ENCODE measurements at regions not wholly inside any gene's neighbourhood (a gene's known extent, or its start where the extent isn't known, plus 50 kb on each side); places are given as distances from the start of the nearest gene placed in this dataset.

DNA sequence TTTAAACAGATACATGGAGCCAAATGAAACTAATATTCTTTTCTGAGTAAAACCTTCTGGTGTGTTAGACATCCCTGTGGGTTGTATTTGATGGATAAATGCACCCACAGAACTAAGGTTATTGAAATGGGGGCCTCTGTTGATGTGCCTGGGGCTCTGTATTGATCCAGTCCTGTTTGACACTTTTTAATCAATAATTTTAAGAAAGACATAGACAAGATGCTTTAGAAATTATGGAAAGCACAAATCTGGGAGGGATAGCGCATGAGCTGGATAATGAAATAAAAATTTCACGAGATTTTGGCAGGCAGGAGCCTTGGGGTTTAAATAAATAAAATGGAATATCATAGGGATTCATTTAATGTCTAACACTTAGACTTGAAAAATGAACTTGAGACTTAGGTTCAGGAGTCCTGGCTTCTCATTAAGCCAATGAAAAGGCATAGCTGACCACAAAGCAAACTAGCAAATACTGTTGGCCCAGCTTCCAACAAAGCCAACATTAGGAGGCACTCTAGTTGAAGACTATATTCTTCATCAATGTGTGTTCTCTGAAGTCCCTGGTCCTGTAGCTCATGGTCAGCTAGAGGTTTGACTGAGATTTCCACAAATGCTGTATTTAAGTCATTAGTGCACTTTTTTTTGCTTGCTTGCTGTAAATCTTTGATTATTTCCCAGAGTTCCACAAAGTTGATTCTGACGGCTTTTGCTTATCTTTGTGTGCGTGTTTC, 64.2 kb upstream of the SH3RF3 start:
- Mint-ChIP-seq H3K4me1 (no peaks in the 10 kb centered on the region), H3K9me3 (no peaks in the 10 kb centered on the region), H3K27me3 (ENCODE audit: low read depth in 2 of 2) (peaks cover 0 to 7% of the 10 kb centered on the region in 2 donors), H3K27ac (no peak overlapping the region), H3K4me3 (no peak overlapping the region), H3K36me3 (no peaks in the 10 kb centered on the region)
- intact Hi-C loops (cut with micrococcal nuclease) = no loop called here
- TF ChIP-seq, protein P1, sequence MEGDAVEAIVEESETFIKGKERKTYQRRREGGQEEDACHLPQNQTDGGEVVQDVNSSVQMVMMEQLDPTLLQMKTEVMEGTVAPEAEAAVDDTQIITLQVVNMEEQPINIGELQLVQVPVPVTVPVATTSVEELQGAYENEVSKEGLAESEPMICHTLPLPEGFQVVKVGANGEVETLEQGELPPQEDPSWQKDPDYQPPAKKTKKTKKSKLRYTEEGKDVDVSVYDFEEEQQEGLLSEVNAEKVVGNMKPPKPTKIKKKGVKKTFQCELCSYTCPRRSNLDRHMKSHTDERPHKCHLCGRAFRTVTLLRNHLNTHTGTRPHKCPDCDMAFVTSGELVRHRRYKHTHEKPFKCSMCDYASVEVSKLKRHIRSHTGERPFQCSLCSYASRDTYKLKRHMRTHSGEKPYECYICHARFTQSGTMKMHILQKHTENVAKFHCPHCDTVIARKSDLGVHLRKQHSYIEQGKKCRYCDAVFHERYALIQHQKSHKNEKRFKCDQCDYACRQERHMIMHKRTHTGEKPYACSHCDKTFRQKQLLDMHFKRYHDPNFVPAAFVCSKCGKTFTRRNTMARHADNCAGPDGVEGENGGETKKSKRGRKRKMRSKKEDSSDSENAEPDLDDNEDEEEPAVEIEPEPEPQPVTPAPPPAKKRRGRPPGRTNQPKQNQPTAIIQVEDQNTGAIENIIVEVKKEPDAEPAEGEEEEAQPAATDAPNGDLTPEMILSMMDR (IDR thresholded peaks at IDR 0.05) = no peak
- Histone ChIP-seq H3K27ac (ENCODE audit: low read length) (no peak overlapping the region), H3K36me3 (ENCODE audit: control insufficient read depth, insufficient read depth, low read length) (no peaks in the 10 kb centered on the region), H3K4me1 (ENCODE audit: control insufficient read depth, insufficient read depth, low read length) (no peaks in the 10 kb centered on the region), H3K9me3 (ENCODE audit: control insufficient read depth, insufficient read depth, low read length) (no peaks in the 10 kb centered on the region), H3K27me3 (ENCODE audit: control insufficient read depth, insufficient read depth, low read length) (no peaks in the 10 kb centered on the region), H3K4me3 (ENCODE audit: low read length) (no peak overlapping the region)
- DNase-seq (no peak), ATAC-seq (no peak)
- 96% methylated on average over 4 of the region's 4 CpGs for WGBS (ENCODE audit: insufficient coverage)

DNA sequence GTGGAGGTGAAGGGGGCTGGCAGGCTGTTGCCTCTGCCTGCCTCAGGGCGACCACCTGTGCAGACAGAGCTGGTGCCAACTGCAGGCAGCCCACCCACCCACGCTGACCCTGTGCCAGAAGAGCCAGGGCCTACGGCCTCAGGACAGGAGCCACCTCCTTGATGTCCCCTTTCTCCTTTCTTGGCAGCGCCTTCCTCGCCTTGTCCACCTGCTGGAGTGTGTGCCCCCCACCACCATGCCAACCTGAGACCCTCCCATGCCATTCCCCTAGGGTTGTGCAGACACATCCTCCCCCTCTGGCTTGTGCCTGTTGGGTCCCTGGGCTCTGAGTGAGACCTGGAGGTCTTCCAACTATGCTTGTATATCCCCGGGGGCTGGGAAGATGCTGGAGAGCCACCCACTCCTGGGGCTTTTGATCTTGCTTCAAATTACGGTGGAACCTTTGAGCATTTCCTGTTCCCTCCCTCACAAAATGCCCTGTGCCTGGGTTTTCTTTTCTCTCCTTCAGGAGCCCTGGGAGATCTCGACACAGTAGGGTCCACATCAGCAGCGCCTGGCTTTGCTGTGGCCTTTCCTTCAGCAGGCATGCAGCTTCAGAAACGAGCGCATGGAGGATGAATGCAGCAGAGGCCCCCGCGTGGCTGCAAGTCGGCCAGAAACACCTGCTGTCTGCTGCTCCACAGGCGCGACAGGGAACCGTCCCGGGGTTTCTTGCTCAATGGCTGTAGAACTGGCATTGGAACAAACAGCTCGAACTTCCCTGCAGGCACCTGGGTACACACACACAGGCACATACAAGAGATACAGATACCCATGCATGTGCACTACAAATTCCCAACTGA, 65.9 kb upstream of the SH3RF3 start:
- no peaks in the 10 kb centered on the region for H3K9me3 ChIP-seq (ENCODE audit: control insufficient read depth, insufficient read depth, low read length)
- H3K4me3 ChIP-seq (ENCODE audit: low read length) = no peak overlapping the region
- H3K36me3 ChIP-seq (ENCODE audit: control insufficient read depth, insufficient read depth, low read length) = no peaks in the 10 kb centered on the region
- ATAC-seq = no peak
- no peak overlapping the region for H3K27ac ChIP-seq (ENCODE audit: low read length)
- DNase-seq = peak in 1 of 2 donors; percentile 26
- no peaks in the 10 kb centered on the region for H3K27me3 ChIP-seq (ENCODE audit: control insufficient read depth, insufficient read depth, low read length)
- intact Hi-C loops (cut with micrococcal nuclease) = no loop called here
- Mint-ChIP-seq H3K4me1 (no peaks in the 10 kb centered on the region), H3K4me3 (no peak overlapping the region), H3K9me3 (no peaks in the 10 kb centered on the region), H3K36me3 (no peaks in the 10 kb centered on the region), H3K27me3 (ENCODE audit: low read depth in 2 of 2) (peaks cover 0 to 11% of the 10 kb centered on the region in 2 donors), H3K27ac (no peak overlapping the region)
- no peaks in the 10 kb centered on the region for H3K4me1 ChIP-seq (ENCODE audit: control insufficient read depth, insufficient read depth, low read length)
- TF ChIP-seq, protein P1 (IDR thresholded peaks at IDR 0.05) = no peak
- 87% methylated on average over 19 of the region's 19 CpGs for WGBS (ENCODE audit: insufficient coverage)

DNA sequence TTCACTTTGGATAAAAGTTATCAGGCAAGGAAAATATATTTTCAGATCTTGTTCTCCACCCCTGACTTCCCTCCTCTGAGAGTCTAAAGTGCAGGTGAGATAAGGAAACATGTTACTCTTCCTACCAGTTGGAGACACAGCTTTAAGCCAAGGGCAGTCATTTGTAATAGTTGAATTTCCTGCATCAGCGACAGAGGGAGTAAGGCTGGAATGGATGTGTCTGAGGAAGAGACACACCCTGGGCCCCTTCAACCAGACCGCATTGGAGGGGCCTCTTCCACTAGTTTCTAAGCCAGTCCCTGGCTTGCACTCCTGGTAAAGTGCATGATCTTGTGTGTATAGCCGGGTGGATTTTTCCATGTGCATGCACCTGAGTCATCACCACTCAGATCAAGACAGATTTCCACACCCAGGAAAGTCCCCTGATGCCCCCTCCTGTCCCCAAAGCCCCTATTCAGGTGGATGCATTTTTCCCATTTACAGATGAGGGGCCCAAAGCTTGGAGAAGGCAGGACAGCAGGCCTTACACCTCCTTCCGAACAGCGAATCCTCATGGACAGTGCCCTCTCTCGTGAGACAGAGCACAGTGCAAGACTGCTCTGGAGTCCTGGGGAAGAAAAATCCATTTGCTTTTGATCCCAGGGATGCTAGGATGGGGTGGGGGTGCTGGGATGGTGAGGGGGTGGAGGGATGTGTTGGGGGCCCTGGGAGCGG, 66.7 kb upstream of the SH3RF3 start:
- ATAC-seq = no peak
- Histone ChIP-seq H3K4me3 (ENCODE audit: low read length) (no peak overlapping the region), H3K9me3 (ENCODE audit: control insufficient read depth, insufficient read depth, low read length) (no peaks in the 10 kb centered on the region), H3K27ac (ENCODE audit: low read length) (no peak overlapping the region), H3K36me3 (ENCODE audit: control insufficient read depth, insufficient read depth, low read length) (no peaks in the 10 kb centered on the region), H3K4me1 (ENCODE audit: control insufficient read depth, insufficient read depth, low read length) (no peaks in the 10 kb centered on the region), H3K27me3 (ENCODE audit: control insufficient read depth, insufficient read depth, low read length) (no peaks in the 10 kb centered on the region)
- Mint-ChIP-seq H3K9me3 (no peaks in the 10 kb centered on the region), H3K36me3 (no peaks in the 10 kb centered on the region), H3K4me1 (no peaks in the 10 kb centered on the region), H3K27me3 (ENCODE audit: low read depth in 2 of 2) (peaks cover 0 to 11% of the 10 kb centered on the region in 2 donors), H3K27ac (no peak overlapping the region), H3K4me3 (no peak overlapping the region)
- 85% methylated on average over 7 of the region's 7 CpGs for WGBS (ENCODE audit: insufficient coverage)
- intact Hi-C loops (cut with micrococcal nuclease) = no loop called here
- TF ChIP-seq, protein P1 (IDR thresholded peaks at IDR 0.05) = no peak
- DNase-seq = no peak
